ENCODE measurements at regions not wholly inside any gene's neighbourhood (a gene's known extent, or its start where the extent isn't known, plus 50 kb on each side); places are given as distances from the start of the nearest gene placed in this dataset.

- H3K27me3 ChIP-seq (replicated peaks in 1 of 4; ENCODE audit: control extremely low read depth in 1 of 4, control insufficient read depth in 3 of 4, insufficient read depth in 4 of 4, low read length in 3 of 4): no peaks in the 10 kb centered on the region
- no peaks in the 10 kb centered on the region for H3K9me3 ChIP-seq (ENCODE audit: control extremely low read depth in 1 of 3, control insufficient read depth in 2 of 3, insufficient read depth in 1 of 3, low read length in 2 of 3)
- H3K4me1 ChIP-seq (ENCODE audit: control insufficient read depth in 2 of 2, insufficient read depth in 2 of 2, low read length in 2 of 2): no peaks in the 10 kb centered on the region
- Mint-ChIP-seq H3K4me3 (no peak overlapping the region), H3K9me3 (ENCODE audit: insufficient read depth) (no peaks in the 10 kb centered on the region), H3K27me3 (no peaks in the 10 kb centered on the region), H3K27ac (no peak overlapping the region), H3K4me1 (no peaks in the 10 kb centered on the region)
- no peaks in the 10 kb centered on the region for H3K79me2 ChIP-seq (ENCODE audit: control insufficient read depth, insufficient read depth, low read length)
- no peaks in the 10 kb centered on the region for H4K20me1 ChIP-seq (ENCODE audit: control insufficient read depth, insufficient read depth, low read length, poor library complexity, severe bottlenecking)
- 100% methylated on average over 3 of the region's 4 CpGs for WGBS (ENCODE audit: insufficient coverage)
- TF ChIP-seq EZH2 (IDR thresholded peaks at IDR 0.05; ENCODE audit: borderline replicate concordance, insufficient read depth, low read depth, low read length, poor library complexity, severe bottlenecking) (no peak), CTCF (IDR thresholded peaks at IDR 0.05) (no peak)
- ATAC-seq (ENCODE audit: low read depth): no peak
- H3K36me3 ChIP-seq (replicated peaks in 1 of 2; ENCODE audit: control extremely low read depth in 1 of 2, control insufficient read depth in 1 of 2, extremely low read depth in 1 of 2, insufficient read depth in 2 of 2, low read length in 1 of 2): no peaks in the 10 kb centered on the region
- H3K4me3 ChIP-seq (ENCODE audit: control extremely low read depth in 1 of 5, extremely low read depth in 1 of 5, insufficient read depth in 1 of 5, low read depth in 2 of 5, low read length in 4 of 5): no peak overlapping the region
- no peak for DNase-seq
- H3K4me2 ChIP-seq (replicated peaks; ENCODE audit: low read depth, low read length, poor library complexity, severe bottlenecking): no peak overlapping the region
- intact Hi-C loops (cut with micrococcal nuclease): no loop called here
- H3K9ac ChIP-seq (ENCODE audit: low read length): no peak overlapping the region
- CTCF ChIA-PET: no interaction called here
- no peak overlapping the region for H3K27ac ChIP-seq (ENCODE audit: low read length in 2 of 2)
- H2AFZ ChIP-seq (ENCODE audit: insufficient read depth, low read depth, low read length, poor library complexity, severe bottlenecking): no peak overlapping the region
- POLR2A ChIA-PET: no interaction called here
Observed at GRCh38 chr10:57993302-57993701, 274.4 kb downstream of the IPMK start.

- no peaks in the 10 kb centered on the region for H3K4me1 ChIP-seq (ENCODE audit: control insufficient read depth in 2 of 2, insufficient read depth in 2 of 2, low read length in 2 of 2)
- DNase-seq (no peak), ATAC-seq (ENCODE audit: low read depth) (no peak)
- no peak overlapping the region for H3K4me2 ChIP-seq (replicated peaks; ENCODE audit: low read depth, low read length, poor library complexity, severe bottlenecking)
- no peak overlapping the region for H3K27ac ChIP-seq (ENCODE audit: low read length in 2 of 2)
- no peak overlapping the region for H3K27ac Mint-ChIP-seq
- no peaks in the 10 kb centered on the region for H3K9me3 ChIP-seq (ENCODE audit: control extremely low read depth in 1 of 3, control insufficient read depth in 2 of 3, insufficient read depth in 1 of 3, low read length in 2 of 3)
- no peaks in the 10 kb centered on the region for H3K27me3 Mint-ChIP-seq
- ChIA-PET CTCF (no interaction called here), POLR2A (no interaction called here)
- intact Hi-C loops (cut with micrococcal nuclease): no loop called here
- H4K20me1 ChIP-seq (ENCODE audit: control insufficient read depth, insufficient read depth, low read length, poor library complexity, severe bottlenecking): no peaks in the 10 kb centered on the region
- H3K4me1 Mint-ChIP-seq: no peaks in the 10 kb centered on the region
- H2AFZ ChIP-seq (ENCODE audit: insufficient read depth, low read depth, low read length, poor library complexity, severe bottlenecking): no peak overlapping the region
- H3K9me3 Mint-ChIP-seq (ENCODE audit: insufficient read depth): no peaks in the 10 kb centered on the region
- H3K79me2 ChIP-seq (ENCODE audit: control insufficient read depth, insufficient read depth, low read length): no peaks in the 10 kb centered on the region
- no peak overlapping the region for H3K4me3 Mint-ChIP-seq
- TF ChIP-seq EZH2 (IDR thresholded peaks at IDR 0.05; ENCODE audit: borderline replicate concordance, insufficient read depth, low read depth, low read length, poor library complexity, severe bottlenecking) (no peak), CTCF (IDR thresholded peaks at IDR 0.05) (no peak)
- no peaks in the 10 kb centered on the region for H3K36me3 ChIP-seq (replicated peaks in 1 of 2; ENCODE audit: control extremely low read depth in 1 of 2, control insufficient read depth in 1 of 2, extremely low read depth in 1 of 2, insufficient read depth in 2 of 2, low read length in 1 of 2)
- no peak overlapping the region for H3K9ac ChIP-seq (ENCODE audit: low read length)
- H3K27me3 ChIP-seq (replicated peaks in 1 of 4; ENCODE audit: control extremely low read depth in 1 of 4, control insufficient read depth in 3 of 4, insufficient read depth in 4 of 4, low read length in 3 of 4): no peaks in the 10 kb centered on the region
- H3K4me3 ChIP-seq (ENCODE audit: control extremely low read depth in 1 of 5, extremely low read depth in 1 of 5, insufficient read depth in 1 of 5, low read depth in 2 of 5, low read length in 4 of 5): no peak overlapping the region
- 73% methylated on average over 4 of the region's 5 CpGs for WGBS (ENCODE audit: insufficient coverage)
Observed at GRCh38 chr10:57992321-57993077, 275.2 kb downstream of the IPMK start.
